ENCODE measurements at regions not wholly inside any gene's neighbourhood (a gene's known extent, or its start where the extent isn't known, plus 50 kb on each side); places are given as distances from the start of the nearest gene placed in this dataset.

GRCh38 chr5:68454172-68454571 is 238.6 kb downstream of the PIK3R1 start:
- Mint-ChIP-seq H3K4me1 (ENCODE audit: low read depth) (peaks cover 16% of the 10 kb centered on the region), H3K27ac (no peak overlapping the region), H3K36me3 (ENCODE audit: low read depth) (no peaks in the 10 kb centered on the region), H3K27me3 (no peaks in the 10 kb centered on the region), H3K9me3 (no peaks in the 10 kb centered on the region), H3K4me3 (no peak overlapping the region)
- DNase-seq = no peak

GRCh38 chr5:68454766-68455165 is 239.2 kb downstream of the PIK3R1 start:
- Mint-ChIP-seq H3K27ac (no peak overlapping the region), H3K27me3 (no peaks in the 10 kb centered on the region), H3K9me3 (no peaks in the 10 kb centered on the region), H3K4me3 (no peak overlapping the region), H3K4me1 (ENCODE audit: low read depth) (peaks cover 20% of the 10 kb centered on the region), H3K36me3 (ENCODE audit: low read depth) (no peaks in the 10 kb centered on the region)
- DNase-seq = no peak

- H3K27me3 Mint-ChIP-seq = no peaks in the 10 kb centered on the region
- peaks cover 24% of the 10 kb centered on the region for H3K4me1 Mint-ChIP-seq (ENCODE audit: low read depth)
- H3K9me3 Mint-ChIP-seq = no peaks in the 10 kb centered on the region
- H3K27ac Mint-ChIP-seq = no peak overlapping the region
- no peaks in the 10 kb centered on the region for H3K36me3 Mint-ChIP-seq (ENCODE audit: low read depth)
- H3K4me3 Mint-ChIP-seq = no peak overlapping the region
- no peak for DNase-seq
Observed at GRCh38 chr5:68455216-68455615, 239.7 kb downstream of the PIK3R1 start.

- DNase-seq = no peak
- Mint-ChIP-seq H3K27me3 (no peaks in the 10 kb centered on the region), H3K27ac (no peak overlapping the region), H3K4me1 (ENCODE audit: low read depth) (peaks cover 24% of the 10 kb centered on the region), H3K4me3 (no peak overlapping the region), H3K36me3 (ENCODE audit: low read depth) (no peaks in the 10 kb centered on the region), H3K9me3 (no peaks in the 10 kb centered on the region)
Observed at GRCh38 chr5:68456756-68457217, 241.2 kb downstream of the PIK3R1 start.

- no peak for DNase-seq
- H3K4me3 Mint-ChIP-seq = no peak overlapping the region
- peaks cover 24% of the 10 kb centered on the region for H3K4me1 Mint-ChIP-seq (ENCODE audit: low read depth)
- H3K27ac Mint-ChIP-seq = no peak overlapping the region
- no peaks in the 10 kb centered on the region for H3K36me3 Mint-ChIP-seq (ENCODE audit: low read depth)
- H3K27me3 Mint-ChIP-seq = no peaks in the 10 kb centered on the region
- no peaks in the 10 kb centered on the region for H3K9me3 Mint-ChIP-seq
Observed at GRCh38 chr5:68457285-68457684, 241.7 kb downstream of the PIK3R1 start.

GRCh38 chr5:68458416-68459021 is 243.0 kb downstream of the PIK3R1 start:
- Mint-ChIP-seq H3K36me3 (ENCODE audit: low read depth) (no peaks in the 10 kb centered on the region), H3K4me1 (ENCODE audit: low read depth) (peaks cover 24% of the 10 kb centered on the region), H3K27ac (no peak overlapping the region), H3K9me3 (no peaks in the 10 kb centered on the region), H3K27me3 (no peaks in the 10 kb centered on the region), H3K4me3 (no peak overlapping the region)
- no peak for DNase-seq

GRCh38 chr5:68459093-68459809 is 243.7 kb downstream of the PIK3R1 start:
- Mint-ChIP-seq H3K27me3 (no peaks in the 10 kb centered on the region), H3K9me3 (no peaks in the 10 kb centered on the region), H3K4me3 (no peak overlapping the region), H3K4me1 (ENCODE audit: low read depth) (peaks cover 24% of the 10 kb centered on the region), H3K27ac (no peak overlapping the region), H3K36me3 (ENCODE audit: low read depth) (no peaks in the 10 kb centered on the region)
- DNase-seq = no peak

- no peaks in the 10 kb centered on the region for H3K9me3 Mint-ChIP-seq
- H3K4me3 Mint-ChIP-seq = no peak overlapping the region
- no peaks in the 10 kb centered on the region for H3K27me3 Mint-ChIP-seq
- no peak overlapping the region for H3K27ac Mint-ChIP-seq
- DNase-seq = no peak
- peaks cover 24% of the 10 kb centered on the region for H3K4me1 Mint-ChIP-seq (ENCODE audit: low read depth)
- H3K36me3 Mint-ChIP-seq (ENCODE audit: low read depth) = no peaks in the 10 kb centered on the region
Observed at GRCh38 chr5:68459810-68460139, 244.2 kb downstream of the PIK3R1 start.

- peaks cover 24% of the 10 kb centered on the region for H3K4me1 Mint-ChIP-seq (ENCODE audit: low read depth)
Observed at GRCh38 chr5:68460147-68460798, 244.7 kb downstream of the PIK3R1 start.

GRCh38 chr5:68463606-68464005 is 248.1 kb downstream of the PIK3R1 start:
- H3K36me3 Mint-ChIP-seq (ENCODE audit: low read depth) = no peaks in the 10 kb centered on the region
- H3K9me3 Mint-ChIP-seq = no peaks in the 10 kb centered on the region
- H3K4me3 Mint-ChIP-seq = no peak overlapping the region
- peaks cover 12% of the 10 kb centered on the region for H3K4me1 Mint-ChIP-seq (ENCODE audit: low read depth)
- H3K27me3 Mint-ChIP-seq = no peaks in the 10 kb centered on the region
- no peak for DNase-seq
- no peak overlapping the region for H3K27ac Mint-ChIP-seq

More at GRCh38 chr5:68460147-68460798, 244.7 kb downstream of the PIK3R1 start:
- Mint-ChIP-seq H3K27me3 (no peaks in the 10 kb centered on the region), H3K27ac (no peak overlapping the region), H3K36me3 (ENCODE audit: low read depth) (no peaks in the 10 kb centered on the region), H3K9me3 (no peaks in the 10 kb centered on the region), H3K4me3 (no peak overlapping the region)
- DNase-seq = no peak

- DNase-seq = peak; percentile 62
- Mint-ChIP-seq H3K4me3 (no peak overlapping the region), H3K9me3 (no peaks in the 10 kb centered on the region), H3K4me1 (ENCODE audit: low read depth) (peaks cover 5% of the 10 kb centered on the region), H3K27me3 (no peaks in the 10 kb centered on the region), H3K36me3 (ENCODE audit: low read depth) (no peaks in the 10 kb centered on the region), H3K27ac (no peak overlapping the region)
Observed at GRCh38 chr5:68464424-68464823, 248.9 kb downstream of the PIK3R1 start.

- DNase-seq = peak; percentile 44
- no peaks in the 10 kb centered on the region for H3K36me3 Mint-ChIP-seq (ENCODE audit: low read depth)
Observed at GRCh38 chr5:68465133-68465532, 249.6 kb downstream of the PIK3R1 start.

GRCh38 chr5:68465934-68466551 is 250.5 kb downstream of the PIK3R1 start:
- Mint-ChIP-seq H3K4me1 (ENCODE audit: low read depth) (no peaks in the 10 kb centered on the region), H3K36me3 (ENCODE audit: low read depth) (no peaks in the 10 kb centered on the region)

More at GRCh38 chr5:68465133-68465532, 249.6 kb downstream of the PIK3R1 start:
- no peak overlapping the region for H3K27ac Mint-ChIP-seq
- no peaks in the 10 kb centered on the region for H3K27me3 Mint-ChIP-seq
- no peaks in the 10 kb centered on the region for H3K9me3 Mint-ChIP-seq
- peaks cover under 1% of the 10 kb centered on the region for H3K4me1 Mint-ChIP-seq (ENCODE audit: low read depth)
- H3K4me3 Mint-ChIP-seq = no peak overlapping the region

GRCh38 chr5:68467208-68467607 is 251.7 kb downstream of the PIK3R1 start:
- no peaks in the 10 kb centered on the region for H3K4me1 Mint-ChIP-seq (ENCODE audit: low read depth)
- H3K36me3 Mint-ChIP-seq (ENCODE audit: low read depth) = no peaks in the 10 kb centered on the region

More at GRCh38 chr5:68465934-68466551, 250.5 kb downstream of the PIK3R1 start:
- H3K27ac Mint-ChIP-seq = no peak overlapping the region
- H3K27me3 Mint-ChIP-seq = no peaks in the 10 kb centered on the region
- no peak overlapping the region for H3K4me3 Mint-ChIP-seq
- DNase-seq = no peak
- no peaks in the 10 kb centered on the region for H3K9me3 Mint-ChIP-seq

GRCh38 chr5:68467794-68468193 is 252.2 kb downstream of the PIK3R1 start:
- no peaks in the 10 kb centered on the region for H3K36me3 Mint-ChIP-seq (ENCODE audit: low read depth)
- no peaks in the 10 kb centered on the region for H3K27me3 Mint-ChIP-seq
- H3K4me3 Mint-ChIP-seq = no peak overlapping the region
- H3K9me3 Mint-ChIP-seq = no peaks in the 10 kb centered on the region
- H3K4me1 Mint-ChIP-seq (ENCODE audit: low read depth) = no peaks in the 10 kb centered on the region
- DNase-seq = no peak
- no peak overlapping the region for H3K27ac Mint-ChIP-seq

More at GRCh38 chr5:68467208-68467607, 251.7 kb downstream of the PIK3R1 start:
- Mint-ChIP-seq H3K4me3 (no peak overlapping the region), H3K9me3 (no peaks in the 10 kb centered on the region), H3K27me3 (no peaks in the 10 kb centered on the region), H3K27ac (no peak overlapping the region)
- DNase-seq = no peak
